ENCODE measurements at regions not wholly inside any gene's neighbourhood (a gene's known extent, or its start where the extent isn't known, plus 50 kb on each side); places are given as distances from the start of the nearest gene placed in this dataset.

DNA sequence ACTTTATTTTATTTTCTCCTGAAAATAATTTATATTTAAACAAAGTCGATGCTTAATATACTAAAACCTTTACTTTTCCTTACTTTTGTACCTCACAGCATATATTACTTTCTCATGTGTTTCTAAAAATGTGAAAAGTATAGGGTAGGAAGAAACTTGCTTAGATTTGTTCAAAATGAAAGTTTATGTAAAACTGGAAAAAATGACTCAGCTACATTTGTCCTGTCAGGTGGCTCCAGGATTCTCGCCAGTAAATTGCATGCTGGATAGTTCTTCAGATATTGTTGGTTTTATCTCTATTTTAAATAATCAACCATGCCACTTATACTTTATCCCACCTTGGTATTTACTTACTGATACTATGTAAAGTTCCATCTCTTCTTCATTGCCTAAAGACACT, 159.2 kb upstream of the NDST4 start:
- ATAC-seq (no peak), DNase-seq (no peak)
- Mint-ChIP-seq H3K4me1 (ENCODE audit: low read depth) (peaks cover 3% of the 10 kb centered on the region), H3K36me3 (ENCODE audit: low read depth) (no peaks in the 10 kb centered on the region), H3K27me3 (no peaks in the 10 kb centered on the region), H3K27ac (no peak overlapping the region), H3K4me3 (no peak overlapping the region), H3K9me3 (no peaks in the 10 kb centered on the region)
- ChIA-PET POLR2A (no interaction called here), CTCF (no interaction called here)
- TF ChIP-seq, protein P1, sequence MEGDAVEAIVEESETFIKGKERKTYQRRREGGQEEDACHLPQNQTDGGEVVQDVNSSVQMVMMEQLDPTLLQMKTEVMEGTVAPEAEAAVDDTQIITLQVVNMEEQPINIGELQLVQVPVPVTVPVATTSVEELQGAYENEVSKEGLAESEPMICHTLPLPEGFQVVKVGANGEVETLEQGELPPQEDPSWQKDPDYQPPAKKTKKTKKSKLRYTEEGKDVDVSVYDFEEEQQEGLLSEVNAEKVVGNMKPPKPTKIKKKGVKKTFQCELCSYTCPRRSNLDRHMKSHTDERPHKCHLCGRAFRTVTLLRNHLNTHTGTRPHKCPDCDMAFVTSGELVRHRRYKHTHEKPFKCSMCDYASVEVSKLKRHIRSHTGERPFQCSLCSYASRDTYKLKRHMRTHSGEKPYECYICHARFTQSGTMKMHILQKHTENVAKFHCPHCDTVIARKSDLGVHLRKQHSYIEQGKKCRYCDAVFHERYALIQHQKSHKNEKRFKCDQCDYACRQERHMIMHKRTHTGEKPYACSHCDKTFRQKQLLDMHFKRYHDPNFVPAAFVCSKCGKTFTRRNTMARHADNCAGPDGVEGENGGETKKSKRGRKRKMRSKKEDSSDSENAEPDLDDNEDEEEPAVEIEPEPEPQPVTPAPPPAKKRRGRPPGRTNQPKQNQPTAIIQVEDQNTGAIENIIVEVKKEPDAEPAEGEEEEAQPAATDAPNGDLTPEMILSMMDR (IDR thresholded peaks at IDR 0.05) = no peak
- intact Hi-C loops (cut with micrococcal nuclease) = no loop called here

DNA sequence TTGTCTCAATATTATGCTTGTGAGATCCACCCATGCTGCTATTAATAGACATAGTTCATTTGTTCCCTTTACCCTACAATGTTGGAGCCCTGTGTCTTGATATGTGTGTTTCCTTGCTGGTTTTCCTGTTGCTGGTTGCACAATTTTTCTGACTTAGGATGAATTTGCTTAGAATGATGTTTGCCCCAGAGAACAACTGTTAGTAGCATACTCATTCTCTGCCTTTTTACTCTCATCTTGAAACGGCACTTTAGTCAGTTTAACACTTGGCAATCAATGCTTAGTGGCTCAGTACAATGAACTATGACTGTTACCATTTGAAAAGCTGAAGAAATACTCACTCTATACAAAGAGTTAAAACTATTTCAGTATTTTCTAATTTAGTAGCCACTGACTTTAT, 158.8 kb upstream of the NDST4 start:
- Mint-ChIP-seq H3K4me1 (ENCODE audit: low read depth) (peaks cover 3% of the 10 kb centered on the region), H3K27me3 (no peaks in the 10 kb centered on the region), H3K27ac (no peak overlapping the region), H3K9me3 (no peaks in the 10 kb centered on the region), H3K4me3 (no peak overlapping the region), H3K36me3 (ENCODE audit: low read depth) (no peaks in the 10 kb centered on the region)
- ATAC-seq = no peak
- POLR2A ChIA-PET = no interaction called here
- TF ChIP-seq, protein P1 (IDR thresholded peaks at IDR 0.05) = no peak
- CTCF ChIA-PET = no interaction called here
- intact Hi-C loops (cut with micrococcal nuclease) = no loop called here
- no peak for DNase-seq

DNA sequence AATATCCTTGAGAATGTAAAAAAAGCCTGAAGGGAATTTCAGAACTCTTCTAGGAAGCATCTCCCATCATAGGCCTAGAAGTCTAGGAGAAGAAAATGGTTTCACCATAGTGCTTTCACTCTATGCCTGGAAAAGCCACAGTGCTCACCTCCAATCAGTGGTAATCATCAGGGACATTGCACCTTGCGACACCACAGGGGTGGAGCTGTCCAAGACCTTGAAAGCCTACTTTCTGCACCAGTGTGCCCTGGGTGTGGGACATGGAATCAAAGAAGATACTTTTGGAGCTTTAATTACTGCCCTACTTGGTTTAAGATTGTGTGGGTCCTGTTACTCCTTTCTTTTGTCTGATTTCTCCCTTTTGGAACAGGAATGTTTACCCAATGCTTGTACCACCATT, 146.8 kb upstream of the NDST4 start:
- ChIA-PET CTCF (no interaction called here), POLR2A (no interaction called here)
- Mint-ChIP-seq H3K9me3 (no peaks in the 10 kb centered on the region), H3K27me3 (no peaks in the 10 kb centered on the region), H3K4me3 (no peak overlapping the region), H3K36me3 (ENCODE audit: low read depth) (no peaks in the 10 kb centered on the region), H3K27ac (no peak overlapping the region), H3K4me1 (ENCODE audit: low read depth) (no peaks in the 10 kb centered on the region)
- ATAC-seq = no peak
- TF ChIP-seq, protein P1 (IDR thresholded peaks at IDR 0.05) = no peak
- DNase-seq = no peak
- intact Hi-C loops (cut with micrococcal nuclease) = no loop called here

DNA sequence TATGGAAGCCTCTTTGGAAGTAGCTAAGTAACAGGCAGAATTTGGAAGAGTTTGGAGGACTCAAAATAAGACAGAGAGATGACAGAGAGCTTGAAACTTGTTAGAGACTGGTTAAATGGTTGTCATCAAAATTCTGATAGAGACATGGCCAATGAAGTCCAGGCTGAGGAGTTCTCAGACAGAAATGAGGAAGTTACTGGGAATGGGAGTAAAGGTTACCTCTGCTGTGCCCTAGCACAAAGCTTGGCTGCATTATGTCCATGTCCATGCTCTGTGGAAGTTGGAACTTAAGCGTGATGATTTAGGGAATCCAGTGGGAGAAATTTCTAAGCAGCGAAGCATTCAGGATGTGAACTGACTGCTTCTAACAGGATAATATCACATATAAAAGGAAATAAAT, 146.2 kb upstream of the NDST4 start:
- H3K27me3 Mint-ChIP-seq = no peaks in the 10 kb centered on the region
- TF ChIP-seq, protein P1 (IDR thresholded peaks at IDR 0.05) = no peak
- no peak for ATAC-seq
- no peaks in the 10 kb centered on the region for H3K36me3 Mint-ChIP-seq (ENCODE audit: low read depth)
- H3K4me1 Mint-ChIP-seq (ENCODE audit: low read depth) = no peaks in the 10 kb centered on the region
- intact Hi-C loops (cut with micrococcal nuclease) = no loop called here
- ChIA-PET CTCF (no interaction called here), POLR2A (no interaction called here)
- no peak overlapping the region for H3K4me3 Mint-ChIP-seq
- no peak for DNase-seq
- H3K27ac Mint-ChIP-seq = no peak overlapping the region
- H3K9me3 Mint-ChIP-seq = no peaks in the 10 kb centered on the region

DNA sequence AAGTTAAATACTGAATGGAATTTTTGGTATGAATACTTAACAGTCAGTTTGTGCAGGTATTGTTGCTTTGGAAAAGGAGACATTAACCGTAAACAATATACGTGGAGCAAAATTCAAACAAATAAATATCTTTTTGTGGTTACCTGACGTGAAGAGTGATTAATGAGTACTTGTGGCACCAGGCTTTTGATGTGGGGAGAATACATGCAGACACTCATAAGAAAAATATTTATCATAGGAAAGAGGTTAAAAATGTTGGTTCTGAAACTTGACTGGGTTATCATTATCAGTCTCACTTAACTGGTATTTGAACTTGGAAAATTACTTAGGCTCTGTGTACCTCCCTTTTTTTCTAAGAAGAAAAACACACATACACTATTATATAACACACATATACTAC, 136.4 kb upstream of the NDST4 start:
- H3K4me1 Mint-ChIP-seq (ENCODE audit: low read depth) = no peaks in the 10 kb centered on the region
- no peaks in the 10 kb centered on the region for H3K36me3 Mint-ChIP-seq (ENCODE audit: low read depth)
- no peak overlapping the region for H3K4me3 Mint-ChIP-seq
- H3K27me3 Mint-ChIP-seq = no peaks in the 10 kb centered on the region
- no peak for DNase-seq
- TF ChIP-seq, protein P1 (IDR thresholded peaks at IDR 0.05) = no peak
- no peaks in the 10 kb centered on the region for H3K9me3 Mint-ChIP-seq
- no peak overlapping the region for H3K27ac Mint-ChIP-seq
- ChIA-PET CTCF (no interaction called here), POLR2A (no interaction called here)
- intact Hi-C loops (cut with micrococcal nuclease) = no loop called here
- ATAC-seq = no peak

Measured in activated CD8-positive, alpha-beta T cell treated with anti-CD3 and anti-CD28 coated beads for 36 hours (primary cell).